Transverse colon (tissue), 4 donors: ENCODE measurements at regions not wholly inside any gene's neighbourhood (a gene's known extent, or its start where the extent isn't known, plus 50 kb on each side); places are given as distances from the start of the nearest gene placed in this dataset.

Experiments used
- DNase-seq: peaks from one replicate; pipeline ENCODE4 v3.0.0-alpha.2; 2019
- H3K27ac ChIP-seq, 4 donors: fragments of 200-600 bp; sonication (generic); 2 replicates each; pipeline ENCODE4 v1.5.1; 2016 to 2018; ENCODE audit warnings: inconsistent platforms in 4 of 4
- H3K27me3 ChIP-seq: fragments of 200-600 bp; sonication (generic); 2 replicates; pipeline ENCODE4 v1.5.1; 2017; ENCODE audit warnings: inconsistent platforms
- H3K36me3 ChIP-seq, 4 donors: fragments of 200-600 bp; sonication (generic); 2 replicates each; pipeline ENCODE4 v1.5.1; 2017 to 2019; ENCODE audit warnings: inconsistent platforms in 4 of 4
- H3K4me1 ChIP-seq, 4 donors: fragments of 200-600 bp; sonication (generic); 2 replicates each; pipeline ENCODE4 v1.5.1; 2017 to 2020; ENCODE audit warnings: inconsistent platforms in 4 of 4
- H3K4me3 ChIP-seq, 4 donors: fragments of 200-600 bp; sonication (generic); 1 replicate in 1 of 4; 2 replicates in 3 of 4; pipeline versions ENCODE4 v1.5.1 to v1.6.1; 2017 to 2019; ENCODE audit warnings: inconsistent platforms in 4 of 4
- H3K9me3 ChIP-seq, 2 donors: fragments of 200-600 bp; sonication (generic); 2 replicates each; pipeline ENCODE4 v1.5.1; 2017 to 2019; ENCODE audit warnings: inconsistent platforms in 2 of 2
- CTCF ChIP-seq, 5 experiments: fragments of 200-600 bp in 3 of 5; fragments of 450-650 bp in 2 of 5; sonication (generic) in 3 of 5; IDR thresholded peaks; 1 replicate in 2 of 5; 2 replicates in 3 of 5; pipeline ENCODE4 v1.5.1; 2016 to 2017; ENCODE audit warnings: antibody characterized with exemption in 5 of 5, inconsistent platforms in 3 of 5, mild to moderate bottlenecking in 2 of 5, moderate library complexity in 1 of 5
- EP300 ChIP-seq: sonication (generic); formaldehyde crosslinking; IDR thresholded peaks from one replicate; pipeline ENCODE4 v1.6.1; 2017; ENCODE audit warnings: antibody characterized with exemption, low read depth
- POLR2A ChIP-seq: fragments of 450-650 bp; IDR thresholded peaks from one replicate; pipeline ENCODE4 v1.6.1; 2016; ENCODE audit warnings: antibody characterized with exemption, mild to moderate bottlenecking, moderate library complexity
- POLR2AphosphoS5 ChIP-seq, 3 donors: sonication (generic); formaldehyde crosslinking; IDR thresholded peaks; one replicate each; pipeline ENCODE4 v1.6.1; 2016; ENCODE audit warnings: antibody characterized with exemption in 3 of 3
- WGBS, 2 donors: methylation state at CpG; one replicate each; pipeline ENCODE4 v1.1.5; 2018; ENCODE audit warnings: low coverage in 1 of 2; 5-methylcytosine and 5-hydroxymethylcytosine counted together
- in situ Hi-C, 4 donors: fragments of 200-750 bp; cut with MboI; loops; one replicate each; pipeline versions ENCODE4 v1.15.0 to v1.15.1; 2017; ENCODE audit warnings: low sequenced_read_pairs in 3 of 4, low pct_ligation_motif_present in 1 of 4, low pct_unique_long_range_greater_than_20kb in 1 of 4
- intact Hi-C: fragments of 100-400 bp; cut with DNase I; formaldehyde crosslinking; loops from one replicate; pipeline ENCODE4 v1.15.1; 2023; ENCODE audit warnings: low total_unique reads

- H3K36me3 ChIP-seq = no peaks in the 10 kb centered on the region
- no peaks in the 10 kb centered on the region for H3K27me3 ChIP-seq
- intact Hi-C loops (no loop called here), in situ Hi-C loops (no loop called here)
- TF ChIP-seq CTCF (IDR thresholded peaks at IDR 0.05) = no peak
- TF ChIP-seq EP300 = no peak
- no peak for TF ChIP-seq POLR2A
- no peak for TF ChIP-seq POLR2AphosphoS5 (IDR thresholded peaks at IDR 0.05)
- DNase-seq = no peak
- H3K4me1 ChIP-seq = no peaks in the 10 kb centered on the region
- no peak overlapping the region for H3K4me3 ChIP-seq
- no peaks in the 10 kb centered on the region for H3K9me3 ChIP-seq
- no peak overlapping the region for H3K27ac ChIP-seq
Observed at GRCh38 chr1:199411506-199411905, 616.0 kb upstream of the NR5A2 start.

GRCh38 chr1:199422206-199422605, 605.3 kb upstream of the NR5A2 start:
- H3K4me3 ChIP-seq = no peak overlapping the region
- H3K4me1 ChIP-seq = no peaks in the 10 kb centered on the region
- DNase-seq = no peak
- peaks cover 2 to 3% of the 10 kb centered on the region in 2 donors for H3K9me3 ChIP-seq
- intact Hi-C loops (no loop called here), in situ Hi-C loops (no loop called here)
- no peaks in the 10 kb centered on the region for H3K27me3 ChIP-seq
- 64% methylated on average over 1 of the region's 1 CpG; no CpG with 5 or more reads in 1 of the 2 donors for WGBS, 2 donors
- no peaks in the 10 kb centered on the region for H3K36me3 ChIP-seq
- H3K27ac ChIP-seq = no peak overlapping the region
- TF ChIP-seq POLR2A (no peak), EP300 (no peak), CTCF (IDR thresholded peaks at IDR 0.05) (no peak), POLR2AphosphoS5 (IDR thresholded peaks at IDR 0.05) (no peak)

DNA sequence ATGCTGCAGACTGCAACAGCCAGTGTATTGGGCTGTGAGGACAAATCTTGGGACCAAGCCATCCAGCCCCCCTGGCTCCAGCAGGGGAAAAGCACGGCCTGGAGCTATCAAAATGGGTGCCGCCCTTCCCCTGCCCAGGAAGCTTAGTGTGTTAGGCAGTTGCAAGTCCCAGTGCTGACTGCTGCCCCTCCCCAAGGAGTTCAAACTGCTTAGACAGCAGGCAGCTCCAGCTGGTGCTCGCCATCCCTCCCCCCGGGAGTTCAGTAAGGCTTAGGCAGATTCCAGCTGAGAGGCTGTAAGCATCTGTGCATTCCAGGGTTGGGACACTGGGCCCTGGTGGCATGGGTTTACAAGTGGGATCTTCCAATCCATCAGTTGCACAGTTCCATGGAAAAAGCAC, 579.6 kb upstream of the NR5A2 start:
- Histone ChIP-seq H3K4me1 (no peaks in the 10 kb centered on the region), H3K9me3 (no peaks in the 10 kb centered on the region), H3K36me3 (no peaks in the 10 kb centered on the region), H3K4me3 (no peak overlapping the region), H3K27ac (no peak overlapping the region), H3K27me3 (no peaks in the 10 kb centered on the region)
- intact Hi-C loops (no loop called here), in situ Hi-C loops (no loop called here)
- DNase-seq = no peak
- 67% methylated on average over 4 of the region's 4 CpGs; no CpG with 5 or more reads in 1 of the 2 donors for WGBS, 2 donors
- TF ChIP-seq EP300 (no peak), POLR2A (no peak), CTCF (IDR thresholded peaks at IDR 0.05) (no peak), POLR2AphosphoS5 (IDR thresholded peaks at IDR 0.05) (no peak)

DNA sequence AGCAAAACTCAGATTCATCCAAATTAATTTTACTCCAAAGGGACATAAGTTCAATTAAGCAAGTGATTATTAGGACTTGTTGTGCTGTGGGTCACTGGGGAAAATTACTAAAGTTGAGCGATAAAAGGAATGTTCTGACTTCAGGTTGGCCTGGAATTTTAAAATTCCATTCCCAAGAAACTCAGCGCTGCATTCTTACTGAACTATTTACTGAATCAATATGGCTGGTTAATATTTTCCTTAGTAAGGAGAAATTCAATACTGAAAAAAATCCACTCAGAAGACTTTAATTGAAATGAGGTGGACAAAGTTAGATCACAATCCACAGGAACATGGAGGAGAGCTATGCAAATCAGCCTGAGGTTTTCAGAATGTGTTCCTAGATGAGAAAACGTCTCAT, 578.9 kb upstream of the NR5A2 start:
- Histone ChIP-seq H3K4me3 (no peak overlapping the region), H3K36me3 (no peaks in the 10 kb centered on the region), H3K27ac (no peak overlapping the region), H3K4me1 (no peaks in the 10 kb centered on the region), H3K9me3 (no peaks in the 10 kb centered on the region), H3K27me3 (no peaks in the 10 kb centered on the region)
- TF ChIP-seq CTCF (IDR thresholded peaks at IDR 0.05) (no peak), POLR2A (no peak), EP300 (no peak), POLR2AphosphoS5 (IDR thresholded peaks at IDR 0.05) (no peak)
- intact Hi-C loops (no loop called here), in situ Hi-C loops (no loop called here)
- WGBS, 2 donors = 64 to 83% methylated on average over 3 of the region's 3 CpGs
- no peak for DNase-seq
